ENCODE measurements at regions not wholly inside any gene's neighbourhood (a gene's known extent, or its start where the extent isn't known, plus 50 kb on each side); places are given as distances from the start of the nearest gene placed in this dataset.

- TF ChIP-seq CTCF (IDR thresholded peaks at IDR 0.05; ENCODE audit: insufficient read depth, low read length) (no peak), GABPA (IDR thresholded peaks at IDR 0.05; ENCODE audit: low read depth) (no peak), POLR2AphosphoS5 (IDR thresholded peaks at IDR 0.05; ENCODE audit: low read depth) (no peak), REST (IDR thresholded peaks at IDR 0.05; ENCODE audit: insufficient replicate concordance, low read depth) (no peak)
These were observed 409.7 kb upstream of the NFE2L3 start for GRCh38 chr7:25742316-25742715.

All from HL-60 (cell line).